Sigmoid colon (tissue), 6 donors: ENCODE measurements at regions not wholly inside any gene's neighbourhood (a gene's known extent, or its start where the extent isn't known, plus 50 kb on each side); places are given as distances from the start of the nearest gene placed in this dataset.

Source experiments
- DNase-seq: peaks from one replicate; pipeline ENCODE4 v3.0.0-alpha.2; 2019
- H3K27ac ChIP-seq, 4 donors: fragments of 200-600 bp; sonication (generic); one replicate each; pipeline ENCODE4 v1.5.1; 2016 to 2019; ENCODE audit warnings: mild to moderate bottlenecking in 1 of 4
- H3K27me3 ChIP-seq, 3 donors: fragments of 200-600 bp; sonication (generic); one replicate each; pipeline ENCODE4 v1.5.1; 2019; ENCODE audit warnings: mild to moderate bottlenecking in 1 of 3
- H3K36me3 ChIP-seq, 4 donors: fragments of 200-600 bp; sonication (generic); one replicate each; pipeline ENCODE4 v1.5.1; 2016 to 2019
- H3K4me1 ChIP-seq, 4 donors: fragments of 200-600 bp; sonication (generic); one replicate each; pipeline ENCODE4 v1.5.1; 2017 to 2019
- H3K4me3 ChIP-seq, 4 donors: fragments of 200-600 bp; sonication (generic); one replicate each; pipeline ENCODE4 v1.5.1; 2017 to 2019; ENCODE audit warnings: mild to moderate bottlenecking in 2 of 4, moderate library complexity in 1 of 4
- H3K9me3 ChIP-seq, 4 donors: fragments of 200-600 bp in 3 of 4; sonication (generic) in 3 of 4; one replicate each; pipeline versions ENCODE4 v1.5.1 to v1.6.1; 2013 to 2019
- CTCF ChIP-seq, 4 experiments: fragments of 450-650 bp in 3 of 4; fragments of 200-600 bp in 1 of 4; IDR thresholded peaks; one replicate each; pipeline ENCODE4 v1.5.1; 2016 to 2019; ENCODE audit warnings: antibody characterized with exemption in 4 of 4, mild to moderate bottlenecking in 3 of 4, moderate library complexity in 2 of 4
- EP300 ChIP-seq, 4 donors: sonication (generic); formaldehyde crosslinking; IDR thresholded peaks; one replicate each; pipeline ENCODE4 v1.6.1; 2017; ENCODE audit warnings: antibody characterized with exemption in 4 of 4
- POLR2A ChIP-seq, 2 donors: fragments of 450-650 bp; IDR thresholded peaks; one replicate each; pipeline ENCODE4 v1.6.1; 2016; ENCODE audit warnings: antibody characterized with exemption in 2 of 2, mild to moderate bottlenecking in 2 of 2, moderate library complexity in 2 of 2
- POLR2AphosphoS5 ChIP-seq, 4 donors: sonication (generic); formaldehyde crosslinking; IDR thresholded peaks; one replicate each; pipeline ENCODE4 v1.6.1; 2017; ENCODE audit warnings: antibody characterized with exemption in 4 of 4
- WGBS, 2 donors: extraction: QIAGEN DNeasy Blood & Tissue Kit; methylation state at CpG; one replicate each; pipeline ENCODE4 v1.1.7; 2013; 5-methylcytosine and 5-hydroxymethylcytosine counted together
- intact Hi-C: fragments of 100-400 bp; cut with DNase I; formaldehyde crosslinking; loops from one replicate; pipeline ENCODE4 v1.15.1; 2023
- donor health status: healthy with polysubstance abuse.
- donor health status: healthy.

DNA sequence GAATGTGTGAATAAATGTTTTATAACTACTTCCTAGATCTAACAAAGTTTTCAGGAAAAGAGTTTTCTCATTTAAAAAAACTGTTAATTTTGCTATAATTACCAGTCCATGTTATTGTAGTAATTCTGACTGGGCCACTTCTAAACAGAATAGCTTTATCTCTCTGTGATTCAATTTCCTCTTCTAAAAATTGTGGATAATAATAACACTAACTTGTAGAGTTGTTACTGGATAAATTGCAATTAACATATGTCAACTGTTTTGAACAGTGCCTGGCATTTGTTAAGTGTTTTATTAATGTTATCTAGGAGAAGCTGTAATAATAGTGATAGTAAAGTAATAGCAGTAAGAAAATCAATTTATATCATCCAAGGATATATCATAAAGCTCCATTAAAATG is 162.3 kb downstream of the BTC start:
- Histone ChIP-seq H3K4me1 (peaks cover 0 to 3% (median 0%) of the 10 kb centered on the region in 4 donors), H3K9me3 (no peaks in the 10 kb centered on the region), H3K4me3 (no peak overlapping the region), H3K27me3 (peaks cover 0 to 3% (median 0%) of the 10 kb centered on the region in 3 donors), H3K27ac (no peak overlapping the region), H3K36me3 (no peaks in the 10 kb centered on the region)
- no peak for DNase-seq
- TF ChIP-seq CTCF (IDR thresholded peaks at IDR 0.05) (no peak), EP300 (IDR thresholded peaks at IDR 0.05) (no peak), POLR2A (IDR thresholded peaks at IDR 0.05) (no peak), POLR2AphosphoS5 (IDR thresholded peaks at IDR 0.05) (no peak)
- intact Hi-C loops = no loop called here

DNA sequence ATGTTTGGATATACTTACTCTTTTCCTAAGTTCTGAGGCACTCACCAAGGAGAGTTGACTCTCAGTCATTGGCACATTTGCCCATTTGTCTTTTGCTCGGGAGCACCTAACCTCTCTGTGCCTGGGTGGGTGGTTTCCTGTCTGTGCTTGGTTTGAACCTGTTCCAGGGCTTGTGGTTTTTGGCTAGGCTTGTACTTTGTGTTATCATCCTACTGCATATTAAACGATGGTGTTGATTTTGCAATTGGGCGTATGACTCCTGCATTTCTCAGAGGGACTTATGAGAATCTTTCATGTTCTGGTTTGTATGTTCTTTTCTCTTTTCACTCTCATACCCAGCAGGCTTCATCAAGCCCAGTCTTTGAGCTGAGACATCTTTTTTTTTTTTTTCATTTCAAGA is 161.7 kb downstream of the BTC start:
- TF ChIP-seq POLR2AphosphoS5 (IDR thresholded peaks at IDR 0.05) = no peak
- TF ChIP-seq POLR2A (IDR thresholded peaks at IDR 0.05) = no peak
- WGBS, 2 donors = 4 to 12% methylated on average over 3 of the region's 3 CpGs
- DNase-seq = no peak

DNA sequence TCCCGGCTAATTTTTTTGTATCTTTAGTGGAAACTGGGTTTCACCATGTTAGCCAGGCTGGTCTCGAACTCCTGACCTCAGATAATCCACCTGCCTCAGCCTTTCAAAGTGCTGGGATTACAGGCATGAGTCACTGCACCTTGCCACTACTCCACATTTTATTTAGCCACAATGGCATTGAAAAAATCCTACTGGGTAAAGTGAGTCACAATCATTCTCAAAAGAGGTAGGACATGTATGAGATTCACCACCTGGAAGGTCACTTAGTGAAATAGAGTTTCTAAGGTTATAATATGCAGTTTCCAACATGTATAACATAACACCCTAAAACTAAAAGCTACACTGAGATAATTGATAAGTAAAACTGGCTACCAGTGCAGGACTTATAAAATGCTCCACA is 159.2 kb downstream of the BTC start:
- Histone ChIP-seq H3K27ac (no peak overlapping the region), H3K4me3 (no peak overlapping the region), H3K36me3 (no peaks in the 10 kb centered on the region), H3K4me1 (peaks cover 0 to 5% (median 4%) of the 10 kb centered on the region in 4 donors), H3K9me3 (no peaks in the 10 kb centered on the region), H3K27me3 (peaks cover 0 to 3% (median 0%) of the 10 kb centered on the region in 3 donors)
- intact Hi-C loops = no loop called here
- no peak for DNase-seq
- TF ChIP-seq EP300 (IDR thresholded peaks at IDR 0.05) = no peak
- no peak for TF ChIP-seq CTCF (IDR thresholded peaks at IDR 0.05)
- 89 to 95% methylated on average over 2 of the region's 2 CpGs for WGBS, 2 donors

More for the DNA sequence above, 161.7 kb downstream of the BTC start:
- Histone ChIP-seq H3K4me1 (no peaks in the 10 kb centered on the region), H3K9me3 (no peaks in the 10 kb centered on the region), H3K27ac (no peak overlapping the region), H3K36me3 (no peaks in the 10 kb centered on the region), H3K4me3 (no peak overlapping the region), H3K27me3 (peaks cover 0 to 3% (median 0%) of the 10 kb centered on the region in 3 donors)
- intact Hi-C loops = no loop called here

- no peaks in the 10 kb centered on the region for H3K9me3 ChIP-seq
- H3K36me3 ChIP-seq = no peaks in the 10 kb centered on the region
- TF ChIP-seq POLR2A (IDR thresholded peaks at IDR 0.05) = no peak
- no peak for TF ChIP-seq CTCF (IDR thresholded peaks at IDR 0.05)
- no peak for TF ChIP-seq POLR2AphosphoS5 (IDR thresholded peaks at IDR 0.05)
- TF ChIP-seq EP300 (IDR thresholded peaks at IDR 0.05) = no peak
- no peak overlapping the region for H3K27ac ChIP-seq
- H3K4me3 ChIP-seq = no peak overlapping the region
- peaks cover 0 to 3% (median 0%) of the 10 kb centered on the region in 3 donors for H3K27me3 ChIP-seq
- 52 to 79% methylated on average over 2 of the region's 2 CpGs for WGBS, 2 donors
- H3K4me1 ChIP-seq = peaks cover 0 to 10% (median 5%) of the 10 kb centered on the region in 4 donors
- intact Hi-C loops = no loop called here
- no peak for DNase-seq
These were observed 158.7 kb downstream of the BTC start for GRCh38 chr4:74635490-74636123.

DNA sequence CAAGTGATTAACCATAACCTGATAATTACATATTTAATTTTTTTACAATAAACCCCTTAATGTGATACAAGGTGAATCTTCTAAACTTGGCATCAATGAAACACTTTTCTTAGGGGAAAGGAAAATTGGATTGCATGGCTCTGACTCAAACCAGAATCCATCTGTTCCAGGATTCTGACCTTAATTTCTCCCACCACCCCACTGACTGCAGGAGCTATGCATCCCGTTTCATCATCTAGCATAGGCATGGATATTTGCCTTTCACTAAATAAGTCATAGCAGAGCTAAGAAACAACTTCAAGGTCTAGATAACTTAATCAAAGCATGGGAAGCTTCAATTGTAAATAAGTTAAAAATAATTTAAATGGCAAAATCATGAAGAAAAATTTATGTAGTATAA is 156.3 kb downstream of the BTC start:
- Histone ChIP-seq H3K36me3 (no peaks in the 10 kb centered on the region), H3K4me1 (peaks cover 0 to 12% (median 5%) of the 10 kb centered on the region in 4 donors), H3K9me3 (no peaks in the 10 kb centered on the region), H3K27ac (no peak overlapping the region), H3K27me3 (peaks cover 0 to 3% (median 0%) of the 10 kb centered on the region in 3 donors), H3K4me3 (no peak overlapping the region)
- no peak for DNase-seq
- TF ChIP-seq POLR2A (IDR thresholded peaks at IDR 0.05) (no peak), CTCF (IDR thresholded peaks at IDR 0.05) (no peak), EP300 (IDR thresholded peaks at IDR 0.05) (no peak), POLR2AphosphoS5 (IDR thresholded peaks at IDR 0.05) (no peak)
- WGBS, 2 donors = 86 to 91% methylated on average over 1 of the region's 1 CpG
- intact Hi-C loops = no loop called here
